GM19455 (cell line): ENCODE measurements at regions not wholly inside any gene's neighbourhood (a gene's known extent, or its start where the extent isn't known, plus 50 kb on each side); places are given as distances from the start of the nearest gene placed in this dataset.

Experiments used
- ATAC-seq: cut with Tn5 transposase; IDR thresholded peaks from one replicate; pipeline ENCODE4 v1.9.1; 2021; ENCODE audit not compliant: unreplicated experiment

DNA sequence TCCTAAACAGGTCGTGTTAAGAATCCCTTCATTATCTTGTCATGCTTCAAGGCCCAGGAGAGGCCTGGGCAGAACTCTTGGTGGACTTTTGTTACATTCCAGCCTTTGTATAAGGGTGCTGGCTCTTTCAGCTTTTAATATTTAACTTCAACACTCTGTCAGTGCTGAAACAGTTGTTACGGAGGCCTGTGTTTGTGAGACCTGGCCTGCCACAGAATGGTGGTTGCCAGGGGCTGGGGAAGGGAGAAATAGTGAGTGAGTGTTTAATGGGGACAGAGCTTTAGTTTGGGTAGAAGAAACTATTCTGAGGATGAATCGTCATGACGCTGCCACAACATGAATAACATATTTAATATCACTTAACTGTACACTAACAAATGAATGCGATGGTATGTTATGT, 1027.6 kb upstream of the PRKX start:
- no peak for ATAC-seq

DNA sequence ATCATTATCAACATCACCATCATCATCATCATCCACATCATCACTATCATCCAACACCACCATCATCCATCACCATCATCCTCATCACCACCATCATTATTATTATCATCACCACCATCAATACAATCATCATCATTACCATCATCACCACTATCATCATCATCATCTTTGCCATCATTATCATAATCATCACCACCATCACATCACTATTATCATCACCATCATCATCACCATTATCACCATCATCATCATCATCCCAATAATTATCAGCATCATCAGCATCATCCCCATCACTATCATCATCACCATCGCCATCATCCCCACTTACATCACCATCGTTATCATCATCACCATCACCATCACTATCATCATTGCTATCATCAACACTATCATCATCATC, 1021.9 kb upstream of the PRKX start:
- no peak for ATAC-seq

DNA sequence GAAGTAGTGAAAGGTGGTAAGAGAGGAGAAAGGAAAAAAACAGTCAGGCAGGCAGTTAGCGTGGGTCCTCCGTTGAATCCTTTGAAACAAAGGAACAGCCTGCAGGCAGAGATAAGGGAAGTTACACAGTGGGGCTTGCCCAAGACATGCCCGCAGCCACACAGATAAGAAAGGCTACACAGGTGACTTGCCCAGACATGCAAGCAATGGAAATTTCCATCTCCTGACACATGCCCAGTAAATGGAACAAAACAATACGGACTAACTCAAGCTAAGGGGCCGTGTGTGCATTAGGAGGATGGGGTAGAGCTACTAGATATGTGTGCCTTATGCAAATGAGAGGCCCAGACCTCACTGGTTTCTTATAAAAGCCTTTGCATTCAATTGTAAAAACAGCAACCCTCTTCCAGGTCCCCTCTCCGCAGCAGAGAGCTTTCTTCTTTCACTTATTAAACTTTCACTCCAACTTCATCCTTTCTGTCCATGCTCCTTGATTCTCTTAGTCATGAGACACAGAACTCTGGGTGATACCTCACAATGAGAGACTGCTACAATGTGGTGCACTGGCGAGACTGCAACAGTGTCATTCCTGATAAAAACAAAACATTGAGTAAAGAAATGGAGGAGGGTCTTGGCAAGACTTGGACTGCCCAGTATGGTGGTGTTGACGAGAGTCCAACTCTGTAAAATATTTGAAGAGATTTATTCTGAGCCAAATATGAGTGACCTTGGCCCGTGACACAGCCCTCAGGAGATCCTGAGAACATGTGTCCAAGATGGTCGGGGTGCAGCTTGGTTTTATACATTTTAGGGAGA, 997.4 kb upstream of the PRKX start:
- no peak for ATAC-seq

DNA sequence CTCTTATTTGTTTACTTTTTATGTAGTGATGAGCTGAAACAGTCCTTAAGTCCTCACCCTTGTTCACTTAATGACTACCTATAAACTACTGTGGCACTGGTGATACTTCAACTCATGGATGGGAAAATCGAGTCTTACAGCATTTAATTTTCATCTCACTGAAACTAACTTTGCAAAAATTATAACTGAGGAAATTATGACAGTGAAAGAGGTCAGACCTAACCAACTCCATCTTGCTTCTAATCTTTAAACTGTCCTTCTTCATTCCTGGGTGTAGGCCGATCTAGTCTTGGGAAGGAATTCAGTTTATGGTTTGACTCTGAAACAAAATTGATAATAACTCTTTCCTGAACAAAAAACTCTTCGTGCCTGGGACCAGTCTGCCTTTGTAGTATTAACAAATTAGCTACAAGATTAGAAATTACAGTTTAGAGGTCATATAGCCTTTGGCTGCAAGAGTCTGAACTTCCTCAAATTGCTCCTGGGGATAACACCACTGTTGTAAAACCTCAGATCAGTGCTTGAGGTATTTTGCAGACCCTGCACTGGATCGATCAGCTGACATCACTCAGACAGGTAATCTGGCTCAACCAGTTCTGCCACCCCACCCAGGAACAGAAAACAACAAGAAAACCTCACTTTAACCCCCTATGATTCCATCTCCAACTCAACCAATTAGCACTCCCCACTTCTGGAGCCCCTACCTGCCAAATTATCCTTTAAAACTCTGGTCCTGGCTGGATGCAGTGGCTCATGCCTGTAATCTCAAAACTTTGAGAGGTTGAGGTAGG, 995.7 kb upstream of the PRKX start:
- no peak for ATAC-seq

DNA sequence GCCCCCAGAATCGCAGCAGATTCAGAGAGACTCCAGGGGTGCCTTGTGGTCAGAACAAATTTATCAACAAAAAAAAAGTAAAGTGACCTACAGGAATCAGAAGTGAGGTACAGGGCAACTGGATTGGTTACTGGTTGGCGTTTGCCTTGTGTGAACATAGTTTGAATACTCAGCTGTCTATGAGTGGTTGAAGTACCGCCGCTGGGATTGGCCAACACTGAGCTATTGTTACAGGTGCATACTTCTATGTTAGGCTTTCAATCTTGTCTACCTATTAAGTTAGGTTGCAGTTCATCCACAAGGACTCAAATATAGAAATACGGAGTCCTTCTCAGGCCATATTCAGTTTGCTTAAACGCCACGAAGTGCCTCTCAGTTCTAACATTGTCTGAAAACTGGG, 993.5 kb upstream of the PRKX start:
- no peak for ATAC-seq

DNA sequence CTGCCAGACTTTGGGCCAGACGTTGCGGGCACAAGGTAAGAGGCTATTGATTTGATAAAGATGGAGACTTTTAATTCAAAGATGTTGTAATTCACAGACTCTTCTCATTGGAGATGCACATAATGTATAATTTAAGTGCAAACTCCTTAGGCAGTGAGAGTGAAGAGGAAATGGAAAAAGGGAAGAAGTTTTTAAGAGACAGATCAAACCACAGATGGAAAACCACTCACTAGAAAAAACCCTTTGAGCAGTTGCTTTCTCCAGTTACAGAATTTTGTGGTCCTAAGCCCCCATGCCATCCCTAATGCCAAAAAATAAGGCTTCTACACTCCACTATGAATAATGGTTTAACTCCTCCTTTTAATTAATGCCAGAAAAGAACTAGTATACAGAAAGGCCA, 977.1 kb upstream of the PRKX start:
- no peak for ATAC-seq

DNA sequence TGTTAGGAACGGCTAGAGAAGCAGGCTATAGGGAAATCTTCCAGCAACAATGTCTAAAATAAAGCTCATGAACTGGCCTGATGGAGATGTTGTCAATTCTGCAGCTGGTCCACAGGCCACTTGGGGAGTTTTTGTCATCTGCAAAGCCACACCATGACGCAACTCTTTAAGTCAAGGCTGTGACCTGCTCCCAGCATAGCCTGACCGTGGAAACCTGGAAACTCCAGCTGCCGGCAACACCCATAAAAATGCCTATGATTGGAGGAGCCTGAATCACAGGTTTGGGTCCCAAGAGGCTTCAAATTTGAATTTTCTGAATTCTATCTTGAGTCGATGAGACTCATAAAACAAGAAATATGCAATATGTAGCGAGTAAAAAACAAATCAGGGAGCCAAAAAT, 969.2 kb upstream of the PRKX start:
- ATAC-seq, result no peak

DNA sequence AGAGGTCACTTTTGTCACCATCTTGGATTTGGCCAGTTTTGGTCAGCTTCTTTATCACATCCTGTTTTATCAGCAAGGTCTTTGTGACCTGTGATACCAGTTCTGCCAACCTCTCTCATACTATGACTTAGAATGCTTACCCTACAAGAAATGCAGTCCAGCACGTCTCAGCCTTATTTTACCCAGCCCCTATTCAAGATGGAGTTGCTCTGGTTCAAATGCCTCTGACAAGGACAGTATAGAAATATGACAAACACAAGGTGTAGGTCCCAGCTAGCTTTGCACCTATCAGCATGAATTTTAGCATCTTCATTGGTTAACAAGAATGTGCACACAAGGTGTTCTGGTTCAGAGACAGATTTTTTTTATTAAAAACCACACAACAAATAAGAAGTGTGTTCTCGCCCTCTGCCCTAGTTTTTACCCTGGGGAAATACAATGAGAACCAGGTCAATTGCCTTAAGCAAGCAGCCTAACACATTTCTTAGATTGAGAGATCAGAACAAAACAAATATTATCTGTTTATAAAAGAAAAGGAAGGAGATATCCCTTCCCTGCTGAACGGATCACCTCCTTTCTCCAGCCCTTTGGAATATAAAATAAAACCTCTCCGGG, 962.3 kb upstream of the PRKX start:
- no peak for ATAC-seq

DNA sequence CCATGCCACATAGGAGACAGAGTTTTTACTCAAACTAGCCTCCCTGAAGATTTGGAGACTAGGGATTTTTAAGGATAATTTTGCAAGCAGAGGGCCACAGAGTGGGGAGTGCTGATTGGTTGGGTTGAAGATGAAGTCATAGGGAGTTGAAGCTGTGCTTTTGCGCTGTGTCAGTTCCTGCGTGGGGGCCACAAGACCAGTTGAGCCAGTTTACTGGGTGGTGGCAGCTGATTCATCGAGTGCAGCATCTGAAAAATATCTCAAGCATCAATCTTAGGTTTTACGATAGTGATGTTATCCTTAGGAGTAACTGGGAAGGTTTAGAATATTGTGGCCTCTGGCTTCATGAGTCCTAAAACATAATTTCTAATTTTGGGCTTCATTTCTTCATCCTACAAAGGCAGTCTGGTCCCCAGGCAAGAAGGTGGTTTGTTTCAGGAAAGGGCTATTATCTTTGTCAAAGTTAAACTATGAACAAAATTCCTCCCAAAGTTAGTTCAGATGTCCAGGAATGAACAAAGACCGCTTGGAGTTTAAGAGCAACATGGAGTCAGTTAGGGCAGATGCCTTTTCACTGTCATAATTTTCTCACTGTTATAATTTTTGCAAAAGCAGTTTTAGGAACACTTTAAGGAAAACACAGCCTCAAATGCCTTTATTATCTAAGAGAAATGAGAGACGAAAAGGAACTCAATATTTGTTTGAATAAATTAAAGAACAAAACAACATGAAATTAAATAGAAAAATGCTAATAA, 960.8 kb upstream of the PRKX start:
- no peak for ATAC-seq

DNA sequence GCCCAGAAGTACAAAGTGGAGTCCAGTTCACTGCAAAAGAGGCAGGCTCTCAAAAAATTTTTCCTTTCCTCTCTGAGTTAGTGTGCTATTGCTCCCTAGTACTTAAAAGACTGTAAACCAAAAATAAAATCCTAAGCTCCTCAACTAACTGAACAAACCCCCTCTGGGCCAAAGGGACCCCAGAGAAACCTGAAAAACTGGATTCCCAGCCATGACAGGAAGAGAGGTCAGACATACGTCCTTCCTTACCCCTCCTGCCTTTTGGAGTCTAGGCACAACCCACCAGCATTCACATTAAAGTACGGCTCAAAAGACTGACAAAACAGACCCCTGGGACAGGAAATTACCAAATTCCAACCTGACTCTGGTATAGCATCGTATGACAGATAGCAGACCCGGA, 957.9 kb upstream of the PRKX start:
- ATAC-seq, result no peak

DNA sequence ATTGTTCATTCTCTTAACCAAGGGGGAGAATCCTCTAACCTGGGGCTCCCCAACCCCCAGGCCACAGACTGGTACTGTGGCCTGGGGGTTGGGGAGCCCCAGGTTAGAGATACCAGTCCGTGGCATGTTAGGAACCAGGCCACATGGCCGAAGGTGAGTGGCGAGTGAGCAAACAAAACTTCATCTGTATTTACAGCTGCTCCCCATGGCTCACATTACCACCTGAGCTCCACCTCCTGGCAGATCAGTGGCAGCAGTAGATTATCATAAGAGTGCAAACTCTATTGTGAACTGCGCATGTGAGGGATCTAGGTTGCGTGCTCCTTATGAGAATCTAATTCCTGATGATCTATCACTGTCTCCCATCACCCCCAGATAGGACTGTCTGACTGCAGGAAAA, 957.2 kb upstream of the PRKX start:
- ATAC-seq, result no peak

DNA sequence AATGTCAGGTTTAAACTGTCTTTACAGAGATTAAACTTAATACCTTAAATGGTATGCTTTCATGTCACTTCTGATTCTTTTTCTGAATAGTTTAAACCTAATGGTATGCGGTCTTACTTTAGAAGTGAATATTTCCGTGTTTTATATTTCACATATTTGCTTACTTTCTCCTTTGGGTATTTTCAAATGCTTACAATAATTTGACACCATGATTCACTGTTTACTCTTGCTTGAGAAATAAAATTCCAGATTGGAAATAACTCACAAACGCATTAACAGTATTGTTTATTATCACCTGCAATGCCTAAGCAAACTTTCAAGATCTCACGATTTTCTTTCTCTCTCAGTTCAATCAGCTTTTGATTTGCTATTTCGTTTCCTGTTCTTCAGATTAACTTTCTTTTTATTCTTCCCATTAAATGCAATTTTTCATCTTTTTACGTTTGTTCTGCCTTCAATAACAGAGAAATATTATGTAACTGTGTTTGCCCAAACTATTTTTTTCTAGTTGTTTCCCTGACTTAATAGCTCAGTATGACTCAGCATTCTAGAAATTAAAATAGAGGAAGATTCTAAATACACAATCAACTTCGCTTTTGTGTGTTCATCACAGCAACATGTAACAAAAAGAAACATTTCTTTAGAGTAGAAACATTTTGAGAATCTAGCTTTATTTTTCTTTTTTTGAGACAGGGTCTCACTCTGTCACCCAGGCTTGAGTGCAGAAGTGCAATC, 955.5 kb upstream of the PRKX start:
- ATAC-seq, result no peak

DNA sequence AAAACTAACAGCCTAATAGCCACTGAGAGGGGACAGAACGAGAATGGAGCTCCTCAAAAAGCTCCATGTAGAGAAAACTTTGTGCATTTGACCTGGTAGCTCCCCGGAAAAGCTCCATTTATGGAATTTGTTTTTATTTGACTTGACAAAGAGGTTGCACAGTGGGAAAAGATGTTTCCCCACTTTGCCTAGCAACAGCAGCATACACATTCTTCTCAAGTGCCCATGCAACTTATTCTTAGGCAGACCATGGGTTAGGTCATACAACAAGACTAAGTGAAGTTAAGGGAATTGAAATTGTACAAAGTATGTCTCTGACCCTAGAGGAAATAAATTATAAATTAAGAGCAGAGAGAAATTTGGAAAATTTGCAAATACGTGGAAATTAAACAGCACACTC, 949.6 kb upstream of the PRKX start:
- no peak for ATAC-seq

DNA sequence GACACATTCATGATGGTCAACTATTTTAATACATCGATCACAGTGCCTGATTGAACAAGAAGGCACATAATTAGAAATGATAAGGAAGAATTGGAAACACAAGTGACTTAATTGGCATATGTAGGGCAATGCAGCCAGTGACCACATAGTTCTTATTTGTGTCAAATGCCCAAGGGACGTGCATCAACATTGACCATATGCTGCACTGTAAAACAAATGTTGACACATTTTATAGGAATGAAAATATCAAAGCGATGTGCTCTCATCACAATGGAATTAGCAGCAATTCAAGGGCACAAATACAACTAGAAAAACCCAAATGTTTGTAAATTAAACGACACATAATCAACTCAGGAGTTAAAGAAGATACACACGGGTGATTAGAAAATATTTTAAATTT, 948.3 kb upstream of the PRKX start:
- ATAC-seq, result no peak

DNA sequence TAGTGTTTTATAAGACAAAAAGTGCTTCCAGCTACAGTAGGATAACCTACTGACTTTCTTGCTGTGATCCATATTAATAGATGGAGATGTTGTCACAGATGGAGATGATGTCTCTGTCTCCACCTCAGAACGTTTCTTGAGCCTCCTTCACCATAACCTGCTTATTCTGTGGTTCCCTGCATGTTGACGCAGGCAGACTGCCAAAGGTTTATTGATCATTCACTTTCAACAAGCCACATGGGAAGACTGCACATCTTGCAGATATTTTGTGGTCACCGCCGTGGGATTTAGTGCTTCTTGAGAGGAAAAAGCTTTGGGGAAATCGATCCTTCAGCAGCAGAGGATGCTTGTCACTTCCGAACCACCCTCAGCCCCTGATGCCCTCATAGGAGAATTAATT, 943.0 kb upstream of the PRKX start:
- ATAC-seq, result no peak

DNA sequence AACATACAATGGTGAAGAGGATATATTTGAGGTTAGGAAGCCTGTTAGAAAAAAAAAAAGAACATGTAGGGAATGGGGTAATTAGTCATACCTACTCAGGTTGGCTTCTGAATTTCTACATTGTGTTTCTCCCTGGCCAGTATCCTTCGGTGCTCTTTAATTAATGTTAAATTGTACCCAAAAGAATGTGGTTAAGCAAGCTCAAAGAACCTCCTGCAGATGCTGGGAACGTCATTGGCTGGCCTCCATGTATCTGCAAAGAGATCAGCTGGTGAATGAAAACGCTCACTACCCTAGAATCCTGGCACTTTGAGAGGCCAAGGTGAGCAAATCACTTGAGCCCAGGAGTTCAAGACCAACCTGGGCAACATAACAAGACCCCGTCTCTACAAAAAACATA, 942.3 kb upstream of the PRKX start:
- no peak for ATAC-seq

DNA sequence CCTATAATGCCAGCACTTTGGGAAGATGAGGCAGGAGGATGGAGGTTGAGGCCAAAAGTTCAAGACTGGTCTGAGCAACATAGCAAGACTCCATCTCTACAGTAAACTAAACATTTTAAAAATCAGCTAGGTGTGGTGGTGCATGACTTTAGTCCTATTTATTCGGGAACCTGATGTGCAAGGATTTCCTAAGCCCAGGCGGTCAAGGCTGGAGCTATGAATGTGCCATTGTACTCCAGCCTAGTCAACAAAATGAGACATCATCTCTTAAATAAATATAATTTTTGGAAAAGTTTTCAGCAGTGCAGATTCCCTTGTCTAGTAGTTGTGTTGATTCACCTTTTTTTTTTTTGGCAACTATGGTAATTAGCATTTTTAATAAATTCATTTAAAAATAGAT, 928.7 kb upstream of the PRKX start:
- no peak for ATAC-seq

DNA sequence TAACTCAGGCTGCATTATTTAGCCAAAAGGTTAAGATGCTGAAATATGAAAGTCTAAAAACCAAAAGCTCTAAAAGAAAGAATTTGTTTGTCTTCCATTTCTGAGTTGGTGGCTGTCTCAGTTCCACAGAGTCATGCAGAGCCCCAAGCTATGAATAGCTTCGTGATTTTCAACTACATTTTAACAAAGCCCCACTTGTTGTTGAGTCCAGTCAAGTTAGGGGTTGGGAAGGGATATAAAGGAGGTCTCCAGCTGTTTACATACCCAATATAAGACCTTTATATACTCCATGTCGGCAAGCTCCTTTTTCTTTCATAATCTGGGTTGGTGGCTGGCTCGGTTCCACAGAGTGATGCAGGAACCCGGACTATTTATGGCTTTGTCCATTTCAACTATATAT, 924.6 kb upstream of the PRKX start:
- ATAC-seq, result no peak

DNA sequence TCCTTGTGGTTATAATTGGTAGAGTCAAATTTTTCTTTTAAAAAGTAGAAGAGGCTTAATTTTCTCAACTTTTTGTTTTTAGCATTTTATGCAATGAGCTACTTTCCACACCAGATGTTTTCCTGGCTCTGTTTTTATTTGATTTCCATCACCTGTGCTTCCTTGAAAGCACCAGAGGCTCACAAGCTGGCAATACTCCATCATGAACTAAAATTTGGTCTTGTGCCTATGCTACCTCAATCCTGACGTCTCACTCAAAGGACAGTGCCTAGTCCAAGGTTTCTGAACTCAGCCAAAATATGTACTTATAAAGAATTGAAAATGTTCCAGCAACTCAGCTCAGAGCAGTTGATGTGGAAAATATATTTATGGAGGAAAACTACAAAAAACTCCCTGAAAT, 914.0 kb upstream of the PRKX start:
- no peak for ATAC-seq

DNA sequence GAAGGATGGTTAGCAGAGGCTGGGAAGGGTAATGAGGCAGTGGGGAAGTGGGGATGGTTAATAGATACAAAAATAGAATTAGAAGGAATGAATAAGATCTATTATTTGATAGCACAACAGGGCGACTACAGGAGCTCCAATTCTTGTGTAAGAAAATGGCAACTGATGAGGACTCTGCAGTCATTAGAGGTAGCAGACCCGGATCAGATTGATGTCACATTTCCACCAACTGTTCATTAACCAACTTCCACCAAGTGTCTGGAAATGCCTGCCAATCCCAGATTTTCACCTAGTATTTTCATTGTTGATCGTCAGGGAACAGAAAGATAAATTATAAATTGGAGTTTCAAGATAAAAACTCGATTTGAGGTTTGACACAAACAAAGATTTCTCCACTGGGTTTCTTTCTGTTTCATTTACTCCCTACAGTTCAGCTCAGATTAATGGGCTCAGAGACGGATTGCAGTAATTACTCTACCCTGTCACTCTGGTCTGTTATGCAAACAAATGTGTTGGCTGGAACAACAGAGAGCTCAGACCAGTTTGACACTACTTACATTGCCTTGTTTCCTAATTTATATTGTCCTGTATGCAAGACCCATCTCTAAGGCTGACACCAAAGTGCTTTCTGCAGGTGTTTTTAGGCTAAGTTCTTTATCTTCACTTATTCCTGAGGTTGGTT, 909.2 kb upstream of the PRKX start:
- no peak for ATAC-seq
